PC-3 (cell line): ENCODE measurements at regions not wholly inside any gene's neighbourhood (a gene's known extent, or its start where the extent isn't known, plus 50 kb on each side); places are given as distances from the start of the nearest gene placed in this dataset.

Source experiments
- ATAC-seq: fragments of 200-7000 bp; cut with Tn5 transposase; 2 replicates; pipeline ENCODE4 v1.9.1; 2020; ENCODE audit warnings: mild to moderate bottlenecking, moderate library complexity
- BruUV-seq: library from RNA; stranded (reverse); fragments of 400-500 nt; replicated peaks from 2 replicates; lab custom pipeline; 2021; lab: Mats Ljungman, UMichigan
- CTCF ChIA-PET: fragments of 300-600 bp; sonication (Branson Sonifier 250); formaldehyde crosslinking; loops from one replicate; lab custom pipeline; 2022; ENCODE audit warnings: antibody characterized with exemption; lab: Charles Lee
- POLR2A ChIA-PET: fragments of 300-600 bp; sonication (Branson Sonifier 250); formaldehyde crosslinking; loops from one replicate; lab custom pipeline; 2022; ENCODE audit warnings: antibody characterized with exemption; ENCODE audit not compliant: unreplicated experiment; lab: Charles Lee
- DNase-seq: peaks from one replicate; pipeline ENCODE4 v3.0.0-alpha.2; 2015
- H2AFZ ChIP-seq: fragments of 300-600 bp; sonication (generic); 2 replicates; pipeline ENCODE4 v1.6.0; 2016; ENCODE audit warnings: antibody characterized with exemption, low read length
- H3F3A ChIP-seq: fragments of 300-600 bp; sonication (generic); one replicate; pipeline ENCODE4 v1.6.0; 2017; ENCODE audit warnings: antibody characterized with exemption, low read length, control low read depth, mild to moderate bottlenecking; ENCODE audit not compliant: unreplicated experiment
- H3K27ac ChIP-seq: fragments of 300-600 bp; sonication (generic); 2 replicates; pipeline ENCODE4 v1.5.1; 2016; ENCODE audit warnings: mild to moderate bottlenecking, low read length
- H3K27me3 ChIP-seq: fragments of 300-600 bp; sonication (generic); 2 replicates; pipeline ENCODE4 v1.6.1; 2016; ENCODE audit warnings: low read length, mixed read lengths
- H3K36me3 ChIP-seq: fragments of 300-600 bp; sonication (generic); 2 replicates; pipeline ENCODE4 v1.6.1; 2016; ENCODE audit warnings: low read depth, mixed run types, low read length, mixed read lengths
- H3K4me1 ChIP-seq: fragments of 300-600 bp; sonication (generic); 2 replicates; pipeline ENCODE4 v1.5.1; 2016; ENCODE audit warnings: low read length; ENCODE audit not compliant: insufficient read depth
- H3K4me2 ChIP-seq: fragments of 300-600 bp; sonication (generic); 2 replicates; pipeline ENCODE4 v1.6.0; 2016; ENCODE audit warnings: low read length
- H3K4me3 ChIP-seq: fragments of 300-600 bp; sonication (generic); 2 replicates; pipeline ENCODE4 v1.5.1; 2016; ENCODE audit warnings: mild to moderate bottlenecking, low read length, mixed read lengths
- H3K79me2 ChIP-seq: fragments of 300-600 bp; sonication (generic); 2 replicates; pipeline ENCODE4 v1.6.1; 2017; ENCODE audit warnings: low read length, mixed read lengths
- H3K9ac ChIP-seq: fragments of 300-600 bp; sonication (generic); 2 replicates; pipeline ENCODE4 v1.6.0; 2016; ENCODE audit warnings: mild to moderate bottlenecking, low read length
- H3K9me2 ChIP-seq: fragments of 300-600 bp; sonication (generic); replicated peaks from 2 replicates; pipeline ENCODE4 v1.6.1; 2016; ENCODE audit warnings: mixed run types, low read length, mixed read lengths
- H3K9me3 ChIP-seq: fragments of 300-600 bp; sonication (generic); 2 replicates; pipeline ENCODE4 v1.6.1; 2016; ENCODE audit warnings: low read length, mixed read lengths
- H4K20me1 ChIP-seq: fragments of 300-600 bp; sonication (generic); 2 replicates; pipeline ENCODE4 v1.6.1; 2016; ENCODE audit warnings: low read length, mixed read lengths
- EZH2 ChIP-seq: fragments of 300-600 bp; sonication (generic); IDR thresholded peaks from one replicate; pipeline ENCODE4 v1.6.1; 2017; ENCODE audit warnings: antibody characterized with exemption, mild to moderate bottlenecking, low read length; ENCODE audit not compliant: unreplicated experiment
- EZH2phosphoT487 ChIP-seq: fragments of 300-600 bp; sonication (generic); IDR thresholded peaks from 2 replicates; pipeline ENCODE4 v1.6.1; 2018; ENCODE audit warnings: mild to moderate bottlenecking, antibody characterized with exemption, low read length, borderline replicate concordance
- intact Hi-C: fragments of 100-400 bp; cut with micrococcal nuclease; formaldehyde crosslinking; loops from 2 replicates; pipeline ENCODE4 v1.9.0; 2023
- TF ChIP-seq, protein P1 (sequence below): fragments of 300-600 bp; sonication (generic); conservative IDR thresholded peaks from 2 replicates; pipeline ENCODE4 v1.5.1; 2017; ENCODE audit warnings: antibody characterized with exemption, low read depth, mild to moderate bottlenecking, low read length

DNA sequence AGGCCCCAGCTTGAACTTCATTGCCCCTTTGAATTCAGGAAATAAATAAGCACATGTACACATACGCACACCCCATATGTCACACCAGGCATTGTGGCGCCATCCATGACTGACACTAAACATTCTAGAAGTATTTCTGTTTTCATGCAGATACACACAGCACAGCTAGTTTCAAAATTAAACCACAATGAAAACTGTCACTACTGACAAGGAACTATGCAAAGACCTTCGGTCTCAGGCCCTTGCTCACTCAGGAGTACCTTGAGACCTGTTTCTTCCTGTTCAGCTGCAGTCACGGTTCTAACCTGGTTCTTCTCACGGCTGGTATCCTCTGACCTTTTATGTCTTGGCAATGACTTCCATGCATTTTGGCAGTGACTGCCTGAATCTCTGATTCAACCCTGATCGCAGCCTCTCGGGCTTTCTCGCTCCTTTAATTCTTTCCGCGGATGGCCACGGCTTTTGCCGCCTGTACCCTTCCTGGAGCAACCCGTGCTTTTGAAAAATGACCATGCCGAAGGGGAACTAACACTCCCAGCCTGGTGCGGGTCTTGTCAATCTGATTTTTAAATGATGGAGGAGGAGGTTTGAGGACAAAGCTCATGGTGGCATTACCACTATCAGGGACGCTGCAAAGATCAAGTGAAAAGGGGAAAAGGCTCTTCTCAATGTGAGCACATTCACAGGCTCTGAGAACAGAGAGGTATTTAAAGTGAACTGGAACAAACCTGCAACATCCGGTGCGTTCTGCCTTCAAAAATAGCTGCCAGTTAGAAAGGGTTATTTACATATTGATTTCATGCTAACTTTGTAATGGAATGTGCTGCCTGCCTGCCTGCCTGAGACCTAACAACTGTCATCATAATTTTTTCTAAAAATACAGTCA lies 384.6 kb downstream of the RRAGC start:
- DNase-seq (no peak), ATAC-seq (no peak)
- intact Hi-C loops = no loop called here
- Histone ChIP-seq H3K4me3 (no peak overlapping the region), H3K36me3 (no peaks in the 10 kb centered on the region), H3K4me2 (no peak overlapping the region), H3K27ac (no peak overlapping the region), H4K20me1 (no peaks in the 10 kb centered on the region), H2AFZ (no peak overlapping the region), H3F3A (no peaks in the 10 kb centered on the region), H3K4me1 (no peaks in the 10 kb centered on the region), H3K79me2 (no peaks in the 10 kb centered on the region), H3K27me3 (peaks cover 60% of the 10 kb centered on the region), H3K9me2 (no peaks in the 10 kb centered on the region), H3K9ac (no peak overlapping the region), H3K9me3 (no peaks in the 10 kb centered on the region)
- POLR2A ChIA-PET = no interaction called here
- BruUV-seq = no TSS peak
- TF ChIP-seq EZH2phosphoT487 (no peak), EZH2 (no peak)
- TF ChIP-seq, protein P1, sequence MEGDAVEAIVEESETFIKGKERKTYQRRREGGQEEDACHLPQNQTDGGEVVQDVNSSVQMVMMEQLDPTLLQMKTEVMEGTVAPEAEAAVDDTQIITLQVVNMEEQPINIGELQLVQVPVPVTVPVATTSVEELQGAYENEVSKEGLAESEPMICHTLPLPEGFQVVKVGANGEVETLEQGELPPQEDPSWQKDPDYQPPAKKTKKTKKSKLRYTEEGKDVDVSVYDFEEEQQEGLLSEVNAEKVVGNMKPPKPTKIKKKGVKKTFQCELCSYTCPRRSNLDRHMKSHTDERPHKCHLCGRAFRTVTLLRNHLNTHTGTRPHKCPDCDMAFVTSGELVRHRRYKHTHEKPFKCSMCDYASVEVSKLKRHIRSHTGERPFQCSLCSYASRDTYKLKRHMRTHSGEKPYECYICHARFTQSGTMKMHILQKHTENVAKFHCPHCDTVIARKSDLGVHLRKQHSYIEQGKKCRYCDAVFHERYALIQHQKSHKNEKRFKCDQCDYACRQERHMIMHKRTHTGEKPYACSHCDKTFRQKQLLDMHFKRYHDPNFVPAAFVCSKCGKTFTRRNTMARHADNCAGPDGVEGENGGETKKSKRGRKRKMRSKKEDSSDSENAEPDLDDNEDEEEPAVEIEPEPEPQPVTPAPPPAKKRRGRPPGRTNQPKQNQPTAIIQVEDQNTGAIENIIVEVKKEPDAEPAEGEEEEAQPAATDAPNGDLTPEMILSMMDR = no peak
- CTCF ChIA-PET = no interaction called here

DNA sequence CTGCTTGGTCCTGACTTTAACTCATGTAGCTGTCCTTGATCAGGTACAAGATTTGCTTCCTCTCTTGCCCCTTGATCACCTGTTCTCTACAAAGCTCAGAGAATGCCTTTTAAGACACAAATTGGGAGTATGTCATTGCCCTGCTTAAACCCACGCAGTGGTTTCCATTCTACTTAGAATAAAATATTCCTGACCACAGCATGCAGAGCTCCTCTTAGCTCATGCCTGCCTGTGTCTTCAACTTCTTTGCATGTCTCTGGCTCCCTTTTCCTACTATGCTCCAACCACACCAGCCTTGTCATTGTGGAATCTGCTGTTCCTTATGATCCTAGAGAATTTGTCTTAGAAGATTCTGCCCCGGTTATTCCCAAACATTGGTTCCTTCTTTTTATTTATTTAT lies 393.1 kb downstream of the RRAGC start:
- H3K27ac ChIP-seq = no peak overlapping the region
- H3K4me1 ChIP-seq = no peaks in the 10 kb centered on the region
- no peaks in the 10 kb centered on the region for H4K20me1 ChIP-seq
- H2AFZ ChIP-seq = no peak overlapping the region
- CTCF ChIA-PET = no interaction called here
- POLR2A ChIA-PET = no interaction called here
- H3F3A ChIP-seq = no peaks in the 10 kb centered on the region
- H3K27me3 ChIP-seq = peaks cover 38% of the 10 kb centered on the region
- no peak overlapping the region for H3K4me3 ChIP-seq
- DNase-seq (no peak), ATAC-seq (no peak)
- no peak overlapping the region for H3K9ac ChIP-seq
- BruUV-seq = no TSS peak
- H3K36me3 ChIP-seq = no peaks in the 10 kb centered on the region
- TF ChIP-seq, protein P1 = no peak
- TF ChIP-seq EZH2phosphoT487 (no peak), EZH2 (no peak)
- H3K9me2 ChIP-seq = no peaks in the 10 kb centered on the region
- H3K4me2 ChIP-seq = no peak overlapping the region
- intact Hi-C loops = no loop called here
- no peaks in the 10 kb centered on the region for H3K9me3 ChIP-seq
- no peaks in the 10 kb centered on the region for H3K79me2 ChIP-seq

DNA sequence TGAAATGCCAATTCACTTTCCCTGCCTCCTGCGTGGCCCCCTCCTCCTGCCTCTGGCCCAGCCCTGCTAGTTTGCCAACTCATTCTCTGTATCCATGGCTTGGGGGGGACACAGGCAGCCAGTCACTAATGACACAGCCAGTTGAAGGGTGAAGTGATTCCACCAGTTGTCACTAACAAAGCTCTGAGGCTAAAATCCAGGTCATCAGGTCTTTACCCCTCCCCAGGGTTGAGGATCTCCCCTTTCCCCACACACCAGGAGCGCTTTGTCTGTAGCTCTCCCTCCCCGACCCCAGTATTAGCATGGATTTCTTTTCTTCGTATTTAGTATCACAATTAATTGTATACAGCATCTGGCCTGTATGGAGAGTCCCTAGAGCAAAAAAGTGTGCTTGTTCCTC lies 394.1 kb downstream of the RRAGC start:
- Histone ChIP-seq H2AFZ (no peak overlapping the region), H3F3A (no peaks in the 10 kb centered on the region), H3K4me3 (no peak overlapping the region), H3K9ac (no peak overlapping the region), H3K9me3 (no peaks in the 10 kb centered on the region), H3K4me1 (no peaks in the 10 kb centered on the region), H3K4me2 (no peak overlapping the region), H3K9me2 (no peaks in the 10 kb centered on the region), H4K20me1 (no peaks in the 10 kb centered on the region), H3K36me3 (no peaks in the 10 kb centered on the region), H3K27ac (no peak overlapping the region), H3K79me2 (no peaks in the 10 kb centered on the region), H3K27me3 (peaks cover 38% of the 10 kb centered on the region)
- DNase-seq = no peak
- ChIA-PET POLR2A (no interaction called here), CTCF (no interaction called here)
- TF ChIP-seq EZH2phosphoT487 (no peak), EZH2 (no peak)
- TF ChIP-seq, protein P1 = no peak
- ATAC-seq = no peak
- BruUV-seq = no TSS peak
- intact Hi-C loops = no loop called here
